GM12892 (cell line): ENCODE measurements at regions not wholly inside any gene's neighbourhood (a gene's known extent, or its start where the extent isn't known, plus 50 kb on each side); places are given as distances from the start of the nearest gene placed in this dataset.

Experiments used
- POLR2A ChIP-seq: IDR thresholded peaks from 2 replicates; pipeline ENCODE4 v1.6.1; 2011; ENCODE audit warnings: low read depth, low read length, control low read depth
- POLR2AphosphoS5 ChIP-seq: IDR thresholded peaks from 2 replicates; pipeline ENCODE4 v1.6.1; 2011; ENCODE audit warnings: low read depth, low read length, control low read depth
- TAF1 ChIP-seq: IDR thresholded peaks from 2 replicates; pipeline ENCODE4 v1.6.1; 2011; ENCODE audit warnings: low read depth, mild to moderate bottlenecking, control low read depth, low read length, borderline replicate concordance

DNA sequence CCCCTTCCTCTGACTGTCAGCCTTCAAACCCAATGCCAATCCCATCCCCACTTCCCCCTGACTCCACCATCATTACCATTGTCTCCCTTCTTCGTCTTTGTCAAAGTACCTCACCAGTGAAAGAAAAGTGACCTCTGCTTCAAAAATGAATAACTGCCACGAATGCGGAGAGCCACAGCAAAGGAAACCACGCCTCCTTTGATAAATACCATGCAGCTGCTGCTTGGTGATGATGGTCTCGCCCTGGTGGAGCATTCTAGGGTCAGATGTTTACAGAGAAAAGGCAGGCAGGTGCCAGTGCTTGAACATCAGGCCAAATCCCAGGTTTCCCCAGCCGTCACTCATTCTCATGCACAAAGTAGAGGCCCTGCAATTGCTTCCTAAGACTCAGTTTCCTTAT lies 162.2 kb downstream of the BCL11A start:
- TF ChIP-seq POLR2A (no peak), TAF1 (no peak), POLR2AphosphoS5 (no peak)
